Transverse colon (tissue), 3 donors: ENCODE measurements at regions not wholly inside any gene's neighbourhood (a gene's known extent, or its start where the extent isn't known, plus 50 kb on each side); places are given as distances from the start of the nearest gene placed in this dataset.

Source experiments
- CTCF ChIP-seq, 5 experiments: fragments of 200-600 bp in 3 of 5; fragments of 450-650 bp in 2 of 5; sonication (generic) in 3 of 5; IDR thresholded peaks; 1 replicate in 2 of 5; 2 replicates in 3 of 5; pipeline ENCODE4 v1.5.1; 2016 to 2017; ENCODE audit warnings: antibody characterized with exemption in 5 of 5, inconsistent platforms in 3 of 5, mild to moderate bottlenecking in 2 of 5, moderate library complexity in 1 of 5
- POLR2A ChIP-seq: fragments of 450-650 bp; IDR thresholded peaks from one replicate; pipeline ENCODE4 v1.6.1; 2016; ENCODE audit warnings: antibody characterized with exemption, mild to moderate bottlenecking, moderate library complexity

- TF ChIP-seq CTCF (IDR thresholded peaks at IDR 0.05) = no peak
- TF ChIP-seq POLR2A = no peak
Measured at GRCh38 chr4:22072240-22072639, 123.7 kb upstream of the KCNIP4 start.
